ENCODE measurements at regions not wholly inside any gene's neighbourhood (a gene's known extent, or its start where the extent isn't known, plus 50 kb on each side); places are given as distances from the start of the nearest gene placed in this dataset.

- DNase-seq (ENCODE audit: low read depth in 1 of 2, low spot score in 1 of 2): no peak
Measured at GRCh38 chr6:137731960-137732616, 135.0 kb upstream of the TNFAIP3 start.

GRCh38 chr6:137733372-137733771 is 133.7 kb upstream of the TNFAIP3 start:
- no peak for DNase-seq (ENCODE audit: low read depth in 1 of 2, low spot score in 1 of 2)

GRCh38 chr6:137734005-137734874 is 132.8 kb upstream of the TNFAIP3 start:
- DNase-seq (ENCODE audit: low read depth in 1 of 2, low spot score in 1 of 2): no peak

GRCh38 chr6:137734875-137735182 is 132.2 kb upstream of the TNFAIP3 start:
- no peak for DNase-seq (ENCODE audit: low read depth in 1 of 2, low spot score in 1 of 2)

- no peak for DNase-seq (ENCODE audit: low read depth in 1 of 2, low spot score in 1 of 2)
Measured at GRCh38 chr6:137736048-137736818, 130.8 kb upstream of the TNFAIP3 start.

GRCh38 chr6:137736911-137737310 is 130.1 kb upstream of the TNFAIP3 start:
- DNase-seq (ENCODE audit: low read depth in 1 of 2, low spot score in 1 of 2): no peak

GRCh38 chr6:137737836-137738596 is 129.0 kb upstream of the TNFAIP3 start:
- DNase-seq (ENCODE audit: low read depth in 1 of 2, low spot score in 1 of 2): no peak

GRCh38 chr6:137738931-137739504 is 128.0 kb upstream of the TNFAIP3 start:
- DNase-seq (ENCODE audit: low read depth in 1 of 2, low spot score in 1 of 2): no peak

- DNase-seq (ENCODE audit: low read depth in 1 of 2, low spot score in 1 of 2): no peak
Measured at GRCh38 chr6:137739544-137739943, 127.5 kb upstream of the TNFAIP3 start.

- no peak for DNase-seq (ENCODE audit: low read depth in 1 of 2, low spot score in 1 of 2)
Measured at GRCh38 chr6:137740091-137740755, 126.8 kb upstream of the TNFAIP3 start.

GRCh38 chr6:137740967-137741761 is 125.9 kb upstream of the TNFAIP3 start:
- no peak for DNase-seq (ENCODE audit: low read depth in 1 of 2, low spot score in 1 of 2)

- DNase-seq (ENCODE audit: low read depth in 1 of 2, low spot score in 1 of 2): no peak
Measured at GRCh38 chr6:137743493-137743892, 123.6 kb upstream of the TNFAIP3 start.

GRCh38 chr6:137744877-137745276 is 122.2 kb upstream of the TNFAIP3 start:
- no peak for DNase-seq (ENCODE audit: low read depth in 1 of 2, low spot score in 1 of 2)

GRCh38 chr6:137745321-137745720 is 121.7 kb upstream of the TNFAIP3 start:
- no peak for DNase-seq (ENCODE audit: low read depth in 1 of 2, low spot score in 1 of 2)

- no peak for DNase-seq (ENCODE audit: low read depth in 1 of 2, low spot score in 1 of 2)
Measured at GRCh38 chr6:137746264-137746663, 120.8 kb upstream of the TNFAIP3 start.

GRCh38 chr6:137749696-137750211 is 117.3 kb upstream of the TNFAIP3 start:
- no peak for DNase-seq (ENCODE audit: low read depth in 1 of 2, low spot score in 1 of 2)

- no peak for DNase-seq (ENCODE audit: low read depth in 1 of 2, low spot score in 1 of 2)
Measured at GRCh38 chr6:137750297-137750696, 116.8 kb upstream of the TNFAIP3 start.

- no peak for DNase-seq (ENCODE audit: low read depth in 1 of 2, low spot score in 1 of 2)
Measured at GRCh38 chr6:137751768-137752560, 115.1 kb upstream of the TNFAIP3 start.
